AG04450 (cell line): ENCODE measurements at regions not wholly inside any gene's neighbourhood (a gene's known extent, or its start where the extent isn't known, plus 50 kb on each side); places are given as distances from the start of the nearest gene placed in this dataset.
"Not testable (repeated sequence)": the region's sequence is repeated elsewhere in the genome, so short reads cannot be mapped to it uniquely, and the experiment has no call there.

Source experiments
- CTCF ChIA-PET: fragments of 300-600, 350-600 bp; formaldehyde crosslinking; extraction: SDS; loops from one replicate; lab custom pipeline; 2022; ENCODE audit warnings: antibody characterized with exemption, inconsistent platforms; lab: Charles Lee
- POLR2A ChIA-PET: fragments of 350-600 bp; formaldehyde crosslinking; extraction: SDS; loops from one replicate; lab custom pipeline; 2021; ENCODE audit warnings: antibody characterized with exemption, inconsistent platforms; lab: Yijun Ruan, JAX
- DNase-seq: peaks from one replicate; pipeline ENCODE4 v3.0.0-alpha.2; 2011; ENCODE audit warnings: low read depth, low spot score
- H3K27ac ChIP-seq: one replicate; pipeline ENCODE4 v1.5.1; 2012; ENCODE audit warnings: low read depth, low read length, control low read depth
- H3K27me3 ChIP-seq: one replicate; pipeline ENCODE4 v1.6.0; 2012; ENCODE audit warnings: low read length; ENCODE audit not compliant: control insufficient read depth, insufficient read depth
- H3K4me3 ChIP-seq: 2 replicates; pipeline ENCODE4 v1.5.1; 2011; ENCODE audit warnings: mild to moderate bottlenecking, low read depth, low read length, control low read depth
- H3K9me3 ChIP-seq: 2 replicates; pipeline ENCODE4 v1.5.1; 2012; ENCODE audit warnings: low read length; ENCODE audit not compliant: control insufficient read depth, insufficient read depth

GRCh38 chr17:26881195-26881594, 412.7 kb upstream of the WSB1 start:
- H3K27ac ChIP-seq, H3K27me3 ChIP-seq, CTCF ChIA-PET, H3K4me3 ChIP-seq, DNase-seq, POLR2A ChIA-PET: not testable (repeated sequence)
- peaks cover 38% of the 10 kb centered on the region for H3K9me3 ChIP-seq

GRCh38 chr17:26882097-26882761, 411.7 kb upstream of the WSB1 start:
- H3K9me3 ChIP-seq, result peaks cover 29% of the 10 kb centered on the region
- H3K27me3 ChIP-seq, CTCF ChIA-PET, POLR2A ChIA-PET, H3K4me3 ChIP-seq, DNase-seq, H3K27ac ChIP-seq: not testable (repeated sequence)

GRCh38 chr17:26883878-26884740, 409.8 kb upstream of the WSB1 start:
- H3K27ac ChIP-seq, H3K4me3 ChIP-seq, POLR2A ChIA-PET, CTCF ChIA-PET, H3K27me3 ChIP-seq, DNase-seq: not testable (repeated sequence)
- H3K9me3 ChIP-seq, result peaks cover 10% of the 10 kb centered on the region

- H3K27me3 ChIP-seq, H3K9me3 ChIP-seq, DNase-seq, POLR2A ChIA-PET, CTCF ChIA-PET, H3K4me3 ChIP-seq, H3K27ac ChIP-seq: not testable (repeated sequence)
Observed at GRCh38 chr17:26884741-26885059, 409.2 kb upstream of the WSB1 start.

GRCh38 chr17:26885244-26885970, 408.5 kb upstream of the WSB1 start:
- H3K27ac ChIP-seq, H3K9me3 ChIP-seq, H3K4me3 ChIP-seq, POLR2A ChIA-PET, H3K27me3 ChIP-seq, DNase-seq: not testable (repeated sequence)
- CTCF ChIA-PET, result interaction anchor here (0.7 kb wide), 1 partner anchor 281 kb away, joined by 3 read pairs; no protein-coding TSS in a partner anchor
